Sigmoid colon (tissue), 4 donors: ENCODE measurements at regions not wholly inside any gene's neighbourhood (a gene's known extent, or its start where the extent isn't known, plus 50 kb on each side); places are given as distances from the start of the nearest gene placed in this dataset.

Experiments
- EP300 ChIP-seq, 4 donors: sonication (generic); formaldehyde crosslinking; IDR thresholded peaks; one replicate each; pipeline ENCODE4 v1.6.1; 2017; ENCODE audit warnings: antibody characterized with exemption in 4 of 4
- POLR2A ChIP-seq, 2 donors: fragments of 450-650 bp; IDR thresholded peaks; one replicate each; pipeline ENCODE4 v1.6.1; 2016; ENCODE audit warnings: antibody characterized with exemption in 2 of 2, mild to moderate bottlenecking in 2 of 2, moderate library complexity in 2 of 2
- POLR2AphosphoS5 ChIP-seq, 4 donors: sonication (generic); formaldehyde crosslinking; IDR thresholded peaks; one replicate each; pipeline ENCODE4 v1.6.1; 2017; ENCODE audit warnings: antibody characterized with exemption in 4 of 4
- TF ChIP-seq, protein P1 (sequence below), 4 experiments: fragments of 450-650 bp in 3 of 4; fragments of 200-600 bp in 1 of 4; IDR thresholded peaks; one replicate each; pipeline ENCODE4 v1.5.1; 2016 to 2019; ENCODE audit warnings: antibody characterized with exemption in 4 of 4, mild to moderate bottlenecking in 3 of 4, moderate library complexity in 2 of 4

DNA sequence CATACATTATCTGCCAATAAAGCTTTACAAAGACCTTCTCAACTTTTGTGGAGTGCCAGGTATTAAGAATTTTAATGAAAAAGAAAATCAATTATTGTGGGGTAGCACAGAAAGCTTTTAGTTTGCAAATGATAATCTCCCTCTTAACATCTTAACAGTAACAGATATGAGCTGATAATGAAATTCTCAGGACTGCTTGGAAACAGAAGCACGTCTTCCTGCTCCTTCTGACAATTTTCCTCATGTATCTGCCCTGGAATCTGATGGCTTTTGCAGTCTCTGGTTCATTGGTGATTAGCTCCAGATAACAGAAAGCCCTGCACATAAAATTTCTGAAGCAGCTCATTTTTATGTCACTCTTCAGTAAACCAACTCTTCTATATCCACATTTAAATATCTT is 432.4 kb upstream of the PDZRN3 start:
- TF ChIP-seq, protein P1, sequence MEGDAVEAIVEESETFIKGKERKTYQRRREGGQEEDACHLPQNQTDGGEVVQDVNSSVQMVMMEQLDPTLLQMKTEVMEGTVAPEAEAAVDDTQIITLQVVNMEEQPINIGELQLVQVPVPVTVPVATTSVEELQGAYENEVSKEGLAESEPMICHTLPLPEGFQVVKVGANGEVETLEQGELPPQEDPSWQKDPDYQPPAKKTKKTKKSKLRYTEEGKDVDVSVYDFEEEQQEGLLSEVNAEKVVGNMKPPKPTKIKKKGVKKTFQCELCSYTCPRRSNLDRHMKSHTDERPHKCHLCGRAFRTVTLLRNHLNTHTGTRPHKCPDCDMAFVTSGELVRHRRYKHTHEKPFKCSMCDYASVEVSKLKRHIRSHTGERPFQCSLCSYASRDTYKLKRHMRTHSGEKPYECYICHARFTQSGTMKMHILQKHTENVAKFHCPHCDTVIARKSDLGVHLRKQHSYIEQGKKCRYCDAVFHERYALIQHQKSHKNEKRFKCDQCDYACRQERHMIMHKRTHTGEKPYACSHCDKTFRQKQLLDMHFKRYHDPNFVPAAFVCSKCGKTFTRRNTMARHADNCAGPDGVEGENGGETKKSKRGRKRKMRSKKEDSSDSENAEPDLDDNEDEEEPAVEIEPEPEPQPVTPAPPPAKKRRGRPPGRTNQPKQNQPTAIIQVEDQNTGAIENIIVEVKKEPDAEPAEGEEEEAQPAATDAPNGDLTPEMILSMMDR (IDR thresholded peaks at IDR 0.05), result no peak
- TF ChIP-seq POLR2AphosphoS5 (IDR thresholded peaks at IDR 0.05) (no peak), POLR2A (IDR thresholded peaks at IDR 0.05) (no peak), EP300 (IDR thresholded peaks at IDR 0.05) (no peak)
